ENCODE measurements at regions not wholly inside any gene's neighbourhood (a gene's known extent, or its start where the extent isn't known, plus 50 kb on each side); places are given as distances from the start of the nearest gene placed in this dataset.

- Histone ChIP-seq H3K36me3 (no peaks in the 10 kb centered on the region), H3K9me3 (no peaks in the 10 kb centered on the region), H3K27ac (peak overlapping the region; percentile 60 to 61), H3K27me3 (no peaks in the 10 kb centered on the region), H3K4me3 (no peak overlapping the region), H3K4me1 (peaks cover 0 to 32% of the 10 kb centered on the region in 2 donors)
- no peak for TF ChIP-seq CTCF (IDR thresholded peaks at IDR 0.05)
- no peak for DNase-seq (ENCODE audit: low spot score)
Measured at GRCh38 chr9:110115341-110115820, 92.6 kb downstream of the C9orf152 start.

GRCh38 chr9:110115826-110116542, 92.0 kb downstream of the C9orf152 start:
- H3K4me1 ChIP-seq: peaks cover 0 to 32% of the 10 kb centered on the region in 2 donors
- H3K36me3 ChIP-seq: no peaks in the 10 kb centered on the region
- no peaks in the 10 kb centered on the region for H3K27me3 ChIP-seq
- no peak overlapping the region for H3K4me3 ChIP-seq
- DNase-seq (ENCODE audit: low spot score): no peak
- TF ChIP-seq CTCF (IDR thresholded peaks at IDR 0.05): no peak
- no peaks in the 10 kb centered on the region for H3K9me3 ChIP-seq
- H3K27ac ChIP-seq: peak overlapping the region; percentile 60 to 61

DNA sequence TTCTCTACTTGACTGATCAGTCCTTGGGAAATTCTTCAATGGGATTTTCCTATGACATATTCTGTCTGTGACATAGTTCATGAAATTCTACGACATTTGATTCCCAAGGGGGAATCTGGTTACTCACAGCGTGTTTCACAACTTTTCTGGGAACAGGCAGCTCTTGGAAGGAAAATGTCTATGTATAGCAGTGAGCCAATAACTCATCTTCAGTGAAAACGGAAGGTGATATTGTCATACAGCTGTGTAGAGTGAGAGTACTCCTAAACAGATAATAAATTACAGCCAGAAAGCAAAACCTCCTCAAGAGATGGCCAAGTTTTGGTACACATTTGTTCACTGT, 91.4 kb downstream of the C9orf152 start:
- Histone ChIP-seq H3K27ac (no peak overlapping the region), H3K4me1 (peaks cover 0 to 32% of the 10 kb centered on the region in 2 donors), H3K9me3 (no peaks in the 10 kb centered on the region), H3K4me3 (no peak overlapping the region), H3K36me3 (no peaks in the 10 kb centered on the region), H3K27me3 (no peaks in the 10 kb centered on the region)
- TF ChIP-seq CTCF (IDR thresholded peaks at IDR 0.05): no peak
- DNase-seq (ENCODE audit: low spot score): no peak

DNA sequence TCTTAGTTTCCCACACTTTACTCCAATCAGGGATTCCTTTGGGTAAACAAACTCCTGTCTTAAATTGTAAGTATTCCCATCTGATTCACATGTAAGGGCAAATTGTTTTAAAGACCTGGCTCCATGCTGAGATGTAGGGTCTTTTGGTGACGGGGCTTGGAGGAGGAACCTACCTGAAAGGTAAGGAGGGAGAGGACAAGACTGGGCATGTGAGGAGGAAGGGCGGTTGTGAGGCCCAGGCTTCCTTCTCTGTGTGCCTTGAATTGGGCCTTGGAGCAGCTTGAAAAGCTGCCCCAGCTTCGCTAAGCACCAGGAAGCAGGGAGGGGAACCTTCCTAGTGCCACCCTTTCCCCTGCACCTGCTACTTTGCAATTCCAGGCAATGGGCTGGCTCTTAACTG, 86.8 kb downstream of the C9orf152 start:
- no peak for DNase-seq (ENCODE audit: low spot score)
- peaks cover 0 to 48% of the 10 kb centered on the region in 2 donors for H3K4me1 ChIP-seq
- no peak overlapping the region for H3K4me3 ChIP-seq
- H3K27ac ChIP-seq: no peak overlapping the region
- H3K36me3 ChIP-seq: no peaks in the 10 kb centered on the region
- no peaks in the 10 kb centered on the region for H3K9me3 ChIP-seq
- no peak for TF ChIP-seq CTCF (IDR thresholded peaks at IDR 0.05)
- H3K27me3 ChIP-seq: no peaks in the 10 kb centered on the region

- TF ChIP-seq CTCF (IDR thresholded peaks at IDR 0.05): no peak
- Histone ChIP-seq H3K36me3 (no peaks in the 10 kb centered on the region), H3K9me3 (no peaks in the 10 kb centered on the region), H3K27ac (peak overlapping the region; percentile 82 to 93), H3K4me1 (peaks cover 0 to 61% of the 10 kb centered on the region in 2 donors), H3K27me3 (no peaks in the 10 kb centered on the region), H3K4me3 (no peak overlapping the region)
- DNase-seq (ENCODE audit: low spot score): no peak
Measured at GRCh38 chr9:110123341-110124095, 84.4 kb downstream of the C9orf152 start.
